Ascending aorta (tissue), 2 donors: ENCODE measurements at regions not wholly inside any gene's neighbourhood (a gene's known extent, or its start where the extent isn't known, plus 50 kb on each side); places are given as distances from the start of the nearest gene placed in this dataset.

Source experiments
- DNase-seq, 2 donors: peaks; one replicate each; pipeline ENCODE4 v3.0.0-alpha.2; 2019; ENCODE audit warnings: low spot score in 2 of 2
- H3K27ac ChIP-seq, 2 donors: fragments of 200-600 bp; sonication (generic); one replicate each; pipeline ENCODE4 v1.5.1; 2016 to 2017; ENCODE audit warnings: mild to moderate bottlenecking in 1 of 2
- H3K27me3 ChIP-seq: fragments of 200-600 bp; sonication (generic); one replicate; pipeline ENCODE4 v1.5.1; 2017
- H3K36me3 ChIP-seq, 2 donors: fragments of 200-600 bp; sonication (generic); one replicate each; pipeline ENCODE4 v1.5.1; 2016
- H3K4me1 ChIP-seq, 2 donors: fragments of 200-600 bp; sonication (generic); one replicate each; pipeline ENCODE4 v1.5.1; 2016 to 2017; ENCODE audit warnings: mild to moderate bottlenecking in 1 of 2
- H3K4me3 ChIP-seq, 2 donors: fragments of 200-600 bp; sonication (generic); one replicate each; pipeline ENCODE4 v1.5.1; 2016 to 2017; ENCODE audit warnings: mild to moderate bottlenecking in 1 of 2
- H3K9me3 ChIP-seq, 2 donors: fragments of 200-600 bp; sonication (generic); one replicate each; pipeline ENCODE4 v1.5.1; 2016
- intact Hi-C: fragments of 100-400 bp; cut with DNase I; formaldehyde crosslinking; loops from one replicate; pipeline ENCODE4 v1.15.1; 2023
- TF ChIP-seq, protein P1 (sequence below), 3 experiments: fragments of 200-600 bp in 2 of 3; fragments of 450-650 bp in 1 of 3; sonication (generic) in 2 of 3; IDR thresholded peaks; one replicate each; pipeline ENCODE4 v1.5.1; 2016 to 2019; ENCODE audit warnings: antibody characterized with exemption in 3 of 3, mild to moderate bottlenecking in 1 of 3, moderate library complexity in 1 of 3

- intact Hi-C loops: loop anchor here (2.0 to 5.0 kb wide), 3 partner anchors 331 to 759 kb away; no protein-coding TSS in a partner anchor
- H3K36me3 ChIP-seq: no peaks in the 10 kb centered on the region
Measured at GRCh38 chr12:91811481-91812287, 334.0 kb downstream of the BTG1 start.

DNA sequence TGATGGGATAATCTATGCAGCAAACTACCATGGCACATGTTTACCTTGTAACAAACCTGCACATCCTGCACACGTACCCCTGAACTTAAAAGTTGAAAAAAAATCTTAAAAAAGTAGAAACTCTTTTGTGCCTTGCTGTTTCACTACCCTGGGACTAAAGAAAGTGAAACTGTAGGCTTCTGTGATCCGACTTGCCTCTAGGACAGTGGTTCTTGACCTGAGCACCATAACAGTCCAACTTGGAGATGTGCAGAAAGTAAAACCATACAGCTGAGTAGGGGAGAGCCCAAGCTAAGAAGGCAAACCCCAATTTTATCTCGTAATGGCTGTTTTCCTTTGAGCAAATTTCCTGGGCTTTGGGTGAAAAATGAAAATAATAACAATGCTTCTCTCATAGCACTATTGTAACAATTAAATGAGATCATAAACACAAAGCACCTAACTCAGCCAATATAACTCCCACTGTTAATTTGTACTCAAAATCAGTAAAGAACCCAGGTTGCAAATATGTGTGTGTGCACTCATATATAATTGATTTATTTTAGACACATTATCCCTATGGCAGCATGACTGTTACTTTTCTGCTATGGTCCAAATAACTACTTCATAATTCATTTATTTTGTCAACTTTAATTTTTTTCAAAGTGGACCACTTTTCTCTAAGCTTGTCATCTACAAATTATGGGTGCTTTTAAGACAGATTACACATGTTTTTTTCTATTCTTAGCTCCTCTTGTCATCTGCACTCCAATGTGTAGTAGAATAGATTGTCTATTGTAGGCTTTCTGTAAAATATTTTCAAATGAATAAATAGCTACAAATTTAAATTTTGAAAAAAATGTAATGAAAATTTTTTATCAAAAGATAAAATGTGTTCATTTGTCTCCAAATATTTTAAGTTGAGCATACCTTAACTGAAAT lies 334.9 kb downstream of the BTG1 start:
- Histone ChIP-seq H3K4me1 (no peaks in the 10 kb centered on the region), H3K27me3 (no peaks in the 10 kb centered on the region), H3K9me3 (peaks cover 0 to 11% of the 10 kb centered on the region in 2 donors), H3K4me3 (no peak overlapping the region), H3K36me3 (no peaks in the 10 kb centered on the region), H3K27ac (no peak overlapping the region)
- intact Hi-C loops: loop anchor here (2.0 to 5.0 kb wide), 3 partner anchors 332 to 760 kb away; no protein-coding TSS in a partner anchor
- TF ChIP-seq, protein P1, sequence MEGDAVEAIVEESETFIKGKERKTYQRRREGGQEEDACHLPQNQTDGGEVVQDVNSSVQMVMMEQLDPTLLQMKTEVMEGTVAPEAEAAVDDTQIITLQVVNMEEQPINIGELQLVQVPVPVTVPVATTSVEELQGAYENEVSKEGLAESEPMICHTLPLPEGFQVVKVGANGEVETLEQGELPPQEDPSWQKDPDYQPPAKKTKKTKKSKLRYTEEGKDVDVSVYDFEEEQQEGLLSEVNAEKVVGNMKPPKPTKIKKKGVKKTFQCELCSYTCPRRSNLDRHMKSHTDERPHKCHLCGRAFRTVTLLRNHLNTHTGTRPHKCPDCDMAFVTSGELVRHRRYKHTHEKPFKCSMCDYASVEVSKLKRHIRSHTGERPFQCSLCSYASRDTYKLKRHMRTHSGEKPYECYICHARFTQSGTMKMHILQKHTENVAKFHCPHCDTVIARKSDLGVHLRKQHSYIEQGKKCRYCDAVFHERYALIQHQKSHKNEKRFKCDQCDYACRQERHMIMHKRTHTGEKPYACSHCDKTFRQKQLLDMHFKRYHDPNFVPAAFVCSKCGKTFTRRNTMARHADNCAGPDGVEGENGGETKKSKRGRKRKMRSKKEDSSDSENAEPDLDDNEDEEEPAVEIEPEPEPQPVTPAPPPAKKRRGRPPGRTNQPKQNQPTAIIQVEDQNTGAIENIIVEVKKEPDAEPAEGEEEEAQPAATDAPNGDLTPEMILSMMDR (IDR thresholded peaks at IDR 0.05): no peak
- no peak for DNase-seq

More at GRCh38 chr12:91811481-91812287, 334.0 kb downstream of the BTG1 start:
- Histone ChIP-seq H3K4me1 (no peaks in the 10 kb centered on the region), H3K9me3 (peaks cover 0 to 5% of the 10 kb centered on the region in 2 donors), H3K27ac (no peak overlapping the region), H3K27me3 (no peaks in the 10 kb centered on the region), H3K4me3 (no peak overlapping the region)
- TF ChIP-seq, protein P1 (IDR thresholded peaks at IDR 0.05): peak; percentile 60 to 81 (median 63)
- DNase-seq: peak in 1 of 2 donors; percentile 85

- Histone ChIP-seq H3K27ac (no peak overlapping the region), H3K4me3 (no peak overlapping the region), H3K4me1 (no peaks in the 10 kb centered on the region), H3K9me3 (peaks cover 0 to 11% of the 10 kb centered on the region in 2 donors), H3K36me3 (no peaks in the 10 kb centered on the region), H3K27me3 (no peaks in the 10 kb centered on the region)
- TF ChIP-seq, protein P1 (IDR thresholded peaks at IDR 0.05): no peak
- intact Hi-C loops: loop anchor here (2.0 to 5.0 kb wide), 3 partner anchors 332 to 761 kb away; no protein-coding TSS in a partner anchor
- DNase-seq: no peak
Measured at GRCh38 chr12:91810077-91810476, 335.6 kb downstream of the BTG1 start.

GRCh38 chr12:91805031-91805430 lies 340.6 kb downstream of the BTG1 start:
- Histone ChIP-seq H3K9me3 (peaks cover 0 to 11% of the 10 kb centered on the region in 2 donors), H3K4me1 (no peaks in the 10 kb centered on the region), H3K27me3 (no peaks in the 10 kb centered on the region), H3K4me3 (no peak overlapping the region), H3K27ac (no peak overlapping the region), H3K36me3 (no peaks in the 10 kb centered on the region)
- no peak for DNase-seq
- TF ChIP-seq, protein P1 (IDR thresholded peaks at IDR 0.05): no peak
- intact Hi-C loops: no loop called here

GRCh38 chr12:91804533-91804932 lies 341.1 kb downstream of the BTG1 start:
- TF ChIP-seq, protein P1 (IDR thresholded peaks at IDR 0.05): no peak
- no peak for DNase-seq
- H3K27me3 ChIP-seq: no peaks in the 10 kb centered on the region
- intact Hi-C loops: no loop called here
- no peaks in the 10 kb centered on the region for H3K36me3 ChIP-seq
- H3K27ac ChIP-seq: no peak overlapping the region
- H3K9me3 ChIP-seq: peaks cover 0 to 11% of the 10 kb centered on the region in 2 donors
- no peaks in the 10 kb centered on the region for H3K4me1 ChIP-seq
- no peak overlapping the region for H3K4me3 ChIP-seq
